Tibial nerve (tissue), 4 donors: ENCODE measurements at regions not wholly inside any gene's neighbourhood (a gene's known extent, or its start where the extent isn't known, plus 50 kb on each side); places are given as distances from the start of the nearest gene placed in this dataset.

Experiments used
- CTCF ChIP-seq, 5 experiments: fragments of 200-600 bp in 3 of 5; fragments of 450-650 bp in 2 of 5; sonication (generic) in 3 of 5; IDR thresholded peaks; one replicate each; pipeline ENCODE4 v1.5.1; 2016 to 2019; ENCODE audit warnings: antibody characterized with exemption in 5 of 5, mild to moderate bottlenecking in 3 of 5, moderate library complexity in 2 of 5
- EP300 ChIP-seq, 2 donors: sonication (generic); formaldehyde crosslinking; IDR thresholded peaks; one replicate each; pipeline ENCODE4 v1.6.1; 2017; ENCODE audit warnings: antibody characterized with exemption in 2 of 2, mild to moderate bottlenecking in 1 of 2
- POLR2A ChIP-seq, 2 donors: fragments of 450-650 bp; IDR thresholded peaks; one replicate each; pipeline ENCODE4 v1.6.1; 2017; ENCODE audit warnings: antibody characterized with exemption in 2 of 2, mild to moderate bottlenecking in 2 of 2, moderate library complexity in 2 of 2

GRCh38 chr1:94314222-94314858 lies 77.0 kb upstream of the ARHGAP29 start:
- TF ChIP-seq CTCF (IDR thresholded peaks at IDR 0.05), result no peak
- no peak for TF ChIP-seq EP300 (IDR thresholded peaks at IDR 0.05)
- TF ChIP-seq POLR2A (IDR thresholded peaks at IDR 0.05), result no peak
